ENCODE measurements at regions not wholly inside any gene's neighbourhood (a gene's known extent, or its start where the extent isn't known, plus 50 kb on each side); places are given as distances from the start of the nearest gene placed in this dataset.

DNA sequence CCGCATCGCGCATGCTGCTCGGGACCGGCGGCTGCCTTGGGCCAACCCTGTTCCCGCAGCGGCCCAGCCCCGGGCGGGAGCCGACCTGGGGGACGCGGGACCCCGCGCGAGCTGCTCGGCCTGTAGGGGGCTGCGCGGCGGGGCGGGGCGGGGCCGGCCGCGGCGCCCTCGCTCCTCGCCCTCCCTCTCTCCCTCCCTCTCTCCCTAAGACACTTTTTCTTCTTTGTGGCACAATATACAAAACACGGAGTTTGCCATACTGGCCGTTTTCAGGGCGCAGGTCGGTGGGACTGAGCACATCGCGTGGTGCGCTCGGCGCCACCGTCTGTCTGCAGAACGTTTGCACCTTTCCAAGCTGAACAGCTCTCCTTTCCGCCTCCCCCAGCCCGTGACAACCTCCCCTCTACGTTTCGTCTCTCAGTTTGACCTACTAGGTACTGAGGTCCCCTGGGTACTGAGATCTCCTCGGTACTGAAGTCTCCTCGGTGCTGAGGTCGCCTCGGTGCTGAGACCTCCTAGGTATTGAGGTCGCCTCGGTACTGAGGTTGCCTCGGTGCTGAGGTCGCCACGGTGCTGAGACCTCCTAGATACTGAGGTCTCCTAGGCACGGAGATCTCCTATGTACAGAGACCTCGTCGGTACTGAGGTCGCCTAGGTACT lies 261.1 kb upstream of the PLCXD1 start:
- TF ChIP-seq, protein P1, sequence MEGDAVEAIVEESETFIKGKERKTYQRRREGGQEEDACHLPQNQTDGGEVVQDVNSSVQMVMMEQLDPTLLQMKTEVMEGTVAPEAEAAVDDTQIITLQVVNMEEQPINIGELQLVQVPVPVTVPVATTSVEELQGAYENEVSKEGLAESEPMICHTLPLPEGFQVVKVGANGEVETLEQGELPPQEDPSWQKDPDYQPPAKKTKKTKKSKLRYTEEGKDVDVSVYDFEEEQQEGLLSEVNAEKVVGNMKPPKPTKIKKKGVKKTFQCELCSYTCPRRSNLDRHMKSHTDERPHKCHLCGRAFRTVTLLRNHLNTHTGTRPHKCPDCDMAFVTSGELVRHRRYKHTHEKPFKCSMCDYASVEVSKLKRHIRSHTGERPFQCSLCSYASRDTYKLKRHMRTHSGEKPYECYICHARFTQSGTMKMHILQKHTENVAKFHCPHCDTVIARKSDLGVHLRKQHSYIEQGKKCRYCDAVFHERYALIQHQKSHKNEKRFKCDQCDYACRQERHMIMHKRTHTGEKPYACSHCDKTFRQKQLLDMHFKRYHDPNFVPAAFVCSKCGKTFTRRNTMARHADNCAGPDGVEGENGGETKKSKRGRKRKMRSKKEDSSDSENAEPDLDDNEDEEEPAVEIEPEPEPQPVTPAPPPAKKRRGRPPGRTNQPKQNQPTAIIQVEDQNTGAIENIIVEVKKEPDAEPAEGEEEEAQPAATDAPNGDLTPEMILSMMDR (IDR thresholded peaks at IDR 0.05; ENCODE audit: insufficient read depth, low read length, poor library complexity, severe bottlenecking), result no peak
- TF ChIP-seq EZH2phosphoT487 (conservative IDR thresholded peaks at IDR 0.05; ENCODE audit: low read length), result no peak
